ENCODE measurements at regions not wholly inside any gene's neighbourhood (a gene's known extent, or its start where the extent isn't known, plus 50 kb on each side); places are given as distances from the start of the nearest gene placed in this dataset.

GRCh38 chr5:9905661-9906060, 275.5 kb upstream of the TAS2R1 start:
- POLR2A ChIA-PET, result no interaction called here
- Histone ChIP-seq H3K27ac (ENCODE audit: low read depth, low read length) (no peak overlapping the region), H2AFZ (ENCODE audit: low read depth, low read length, poor library complexity, severe bottlenecking) (no peak overlapping the region), H3K36me3 (ENCODE audit: control insufficient read depth in 1 of 2, insufficient read depth in 2 of 2, low read length in 2 of 2) (no peaks in the 10 kb centered on the region; a peak in 1 of 4 replicates), H3K9me3 (ENCODE audit: control insufficient read depth in 1 of 2, insufficient read depth in 1 of 2, low read depth in 1 of 2, low read length in 2 of 2) (no peaks in the 10 kb centered on the region), H3K4me3 (replicated peaks in 1 of 2; ENCODE audit: low read depth in 1 of 2, low read length in 2 of 2) (no peak overlapping the region), H4K20me1 (ENCODE audit: insufficient read depth) (no peaks in the 10 kb centered on the region), H3K4me2 (ENCODE audit: low read length) (no peak overlapping the region), H3K27me3 (ENCODE audit: insufficient read depth, low read length) (no peaks in the 10 kb centered on the region), H3K9me2 (ENCODE audit: insufficient read depth) (no peaks in the 10 kb centered on the region), H3K9ac (ENCODE audit: low read length) (no peak overlapping the region), H3K4me1 (ENCODE audit: control insufficient read depth in 1 of 2, insufficient read depth in 2 of 2, low read length in 2 of 2) (no peaks in the 10 kb centered on the region), H3K79me2 (ENCODE audit: insufficient read depth, low read length) (no peaks in the 10 kb centered on the region)
- CTCF ChIA-PET, result no interaction called here
- TF ChIP-seq SP1 (IDR thresholded peaks at IDR 0.05; ENCODE audit: low read depth) (no peak), SRF (IDR thresholded peaks at IDR 0.05; ENCODE audit: low read depth) (no peak), CTCF (IDR thresholded peaks at IDR 0.05 in 2 of 3, conservative IDR thresholded peaks at IDR 0.05 in 1 of 3; ENCODE audit: borderline replicate concordance in 1 of 3, insufficient read depth in 1 of 3, low read depth in 2 of 3, low read length in 2 of 3) (no peak), CBX3 (IDR thresholded peaks at IDR 0.05; ENCODE audit: low read depth) (no peak), ELF1 (IDR thresholded peaks at IDR 0.05; ENCODE audit: borderline replicate concordance, low read depth) (no peak), POLR2A (IDR thresholded peaks at IDR 0.05; ENCODE audit: borderline replicate concordance, extremely low read depth, insufficient read depth, insufficient read length) (no peak), EZH2 (IDR thresholded peaks at IDR 0.05) (no peak), REST (IDR thresholded peaks at IDR 0.05; ENCODE audit: low read depth) (no peak), TCF7L2 (IDR thresholded peaks at IDR 0.05; ENCODE audit: borderline replicate concordance, extremely low read depth, insufficient read depth, insufficient read length) (no peak), CEBPB (IDR thresholded peaks at IDR 0.05; ENCODE audit: low read depth) (no peak), POLR2AphosphoS5 (IDR thresholded peaks at IDR 0.05; ENCODE audit: low read depth, low read length) (no peak), ZNF274 (IDR thresholded peaks at IDR 0.05; ENCODE audit: low read depth, low read length) (no peak), FOSL1 (IDR thresholded peaks at IDR 0.05; ENCODE audit: low read depth) (no peak), RAD21 (IDR thresholded peaks at IDR 0.05; ENCODE audit: low read depth) (no peak), JUND (IDR thresholded peaks at IDR 0.05) (no peak), EGR1 (IDR thresholded peaks at IDR 0.05; ENCODE audit: low read depth) (no peak)
- TF ChIP-seq, protein P1, sequence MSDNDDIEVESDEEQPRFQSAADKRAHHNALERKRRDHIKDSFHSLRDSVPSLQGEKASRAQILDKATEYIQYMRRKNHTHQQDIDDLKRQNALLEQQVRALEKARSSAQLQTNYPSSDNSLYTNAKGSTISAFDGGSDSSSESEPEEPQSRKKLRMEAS (IDR thresholded peaks at IDR 0.05), result no peak
- TF ChIP-seq, protein P2, sequence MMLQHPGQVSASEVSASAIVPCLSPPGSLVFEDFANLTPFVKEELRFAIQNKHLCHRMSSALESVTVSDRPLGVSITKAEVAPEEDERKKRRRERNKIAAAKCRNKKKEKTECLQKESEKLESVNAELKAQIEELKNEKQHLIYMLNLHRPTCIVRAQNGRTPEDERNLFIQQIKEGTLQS (IDR thresholded peaks at IDR 0.05), result no peak
- intact Hi-C loops (cut with micrococcal nuclease), result no loop called here
- ATAC-seq (no peak), DNase-seq (ENCODE audit: low read depth, low spot score) (no peak)
- RAD21 ChIA-PET (ENCODE audit: low non-redundant PET in 1 of 2, low total read pairs in 2 of 2, uncharacterized antibody in 2 of 2, unreplicated experiment in 2 of 2), result no interaction called here
- BruUV-seq (replicated peaks), result no TSS peak
